HUDEP-2 (cell line): ENCODE measurements at regions not wholly inside any gene's neighbourhood (a gene's known extent, or its start where the extent isn't known, plus 50 kb on each side); places are given as distances from the start of the nearest gene placed in this dataset.

Experiments used
- DNase-seq, 76 experiments: peaks; one replicate each; lab custom pipeline; 2025; ENCODE audit not compliant: unreplicated experiment in 76 of 76; lab: John Stamatoyannopoulos, UW

- no peak for DNase-seq
Observed at GRCh38 chr13:79090552-79091124, 315.4 kb downstream of the RBM26 start.

GRCh38 chr13:79084802-79085424 is 321.1 kb downstream of the RBM26 start:
- no peak for DNase-seq

- DNase-seq = no peak
Observed at GRCh38 chr13:79081942-79082341, 324.1 kb downstream of the RBM26 start.

- peak in 1 of 76 experiments; percentile 0 for DNase-seq
Observed at GRCh38 chr13:79079351-79079839, 326.7 kb downstream of the RBM26 start.

- DNase-seq = no peak
Observed at GRCh38 chr13:79075703-79076102, 330.4 kb downstream of the RBM26 start.

- no peak for DNase-seq
Observed at GRCh38 chr13:79070343-79070974, 335.6 kb downstream of the RBM26 start.

- DNase-seq = no peak
Observed at GRCh38 chr13:79062291-79062690, 343.8 kb downstream of the RBM26 start.

- peak in 1 of 76 experiments; percentile 21 for DNase-seq
Observed at GRCh38 chr13:79060216-79060615, 345.8 kb downstream of the RBM26 start.

- no peak for DNase-seq
Observed at GRCh38 chr13:79056706-79057105, 349.3 kb downstream of the RBM26 start.

GRCh38 chr13:79051472-79051871 is 354.6 kb downstream of the RBM26 start:
- no peak for DNase-seq

- DNase-seq = no peak
Observed at GRCh38 chr13:79044415-79044814, 361.6 kb downstream of the RBM26 start.

- no peak for DNase-seq
Observed at GRCh38 chr13:79043208-79043607, 362.8 kb downstream of the RBM26 start.

- no peak for DNase-seq
Observed at GRCh38 chr13:79037197-79037596, 368.9 kb downstream of the RBM26 start.

- DNase-seq = no peak
Observed at GRCh38 chr13:79034341-79034740, 371.7 kb downstream of the RBM26 start.

- DNase-seq = no peak
Observed at GRCh38 chr13:79030513-79030912, 371.6 kb upstream of the OBI1 start.

GRCh38 chr13:79018166-79018565 is 359.2 kb upstream of the OBI1 start:
- no peak for DNase-seq

GRCh38 chr13:79011179-79011578 is 352.2 kb upstream of the OBI1 start:
- DNase-seq = no peak

GRCh38 chr13:79003989-79004898 is 345.3 kb upstream of the OBI1 start:
- DNase-seq = no peak

GRCh38 chr13:78999494-78999893 is 340.5 kb upstream of the OBI1 start:
- no peak for DNase-seq

GRCh38 chr13:78998630-78999315 is 339.8 kb upstream of the OBI1 start:
- DNase-seq = no peak
